GM23248 (cell line): ENCODE measurements at regions not wholly inside any gene's neighbourhood (a gene's known extent, or its start where the extent isn't known, plus 50 kb on each side); places are given as distances from the start of the nearest gene placed in this dataset.

Experiments used
- DNase-seq: peaks from one replicate; pipeline ENCODE4 v3.0.0-alpha.2; 2015
- H2AFZ ChIP-seq: fragments of 200-600 bp; sonication (generic); 2 replicates; pipeline ENCODE4 v1.6.1; 2016; ENCODE audit warnings: antibody characterized with exemption
- H3F3A ChIP-seq: fragments of 200-600 bp; sonication (generic); 2 replicates; pipeline ENCODE4 v1.6.1; 2016; ENCODE audit warnings: mild to moderate bottlenecking, antibody characterized with exemption, mixed run types; ENCODE audit not compliant: insufficient read depth
- H3K27ac ChIP-seq: fragments of 200-600 bp; sonication (generic); 2 replicates; pipeline ENCODE4 v1.5.1; 2016; ENCODE audit warnings: mild to moderate bottlenecking
- H3K27me3 ChIP-seq: fragments of 200-600 bp; sonication (generic); replicated peaks from 2 replicates; pipeline ENCODE4 v1.6.1; 2016; ENCODE audit warnings: mild to moderate bottlenecking; ENCODE audit not compliant: insufficient read depth
- H3K36me3 ChIP-seq: fragments of 200-600 bp; sonication (generic); 2 replicates; pipeline ENCODE4 v1.6.1; 2016; ENCODE audit warnings: low read depth, mild to moderate bottlenecking
- H3K4me1 ChIP-seq: fragments of 200-600 bp; sonication (generic); 2 replicates; pipeline ENCODE4 v1.6.1; 2016; ENCODE audit warnings: mild to moderate bottlenecking; ENCODE audit not compliant: insufficient read depth
- H3K4me2 ChIP-seq: fragments of 200-600 bp; sonication (generic); one replicate; pipeline ENCODE4 v1.6.1; 2016; ENCODE audit warnings: mild to moderate bottlenecking; ENCODE audit not compliant: unreplicated experiment
- H3K4me3 ChIP-seq: fragments of 200-600 bp; sonication (generic); 2 replicates; pipeline ENCODE4 v1.5.1; 2016; ENCODE audit warnings: mild to moderate bottlenecking
- H3K79me2 ChIP-seq: fragments of 200-600 bp; sonication (generic); 2 replicates; pipeline ENCODE4 v1.6.1; 2016; ENCODE audit warnings: mild to moderate bottlenecking; ENCODE audit not compliant: insufficient read depth
- H3K9ac ChIP-seq: fragments of 200-600 bp; sonication (generic); 2 replicates; pipeline ENCODE4 v1.6.1; 2016; ENCODE audit warnings: mild to moderate bottlenecking
- H3K9me2 ChIP-seq: fragments of 200-600 bp; sonication (generic); 2 replicates; pipeline ENCODE4 v1.6.1; 2016; ENCODE audit warnings: mixed run types, mild to moderate bottlenecking, moderate library complexity; ENCODE audit not compliant: insufficient read depth
- H3K9me3 ChIP-seq: fragments of 200-600 bp; sonication (generic); one replicate; pipeline ENCODE4 v1.6.1; 2017; ENCODE audit warnings: low read depth
- H4K20me1 ChIP-seq: fragments of 200-600 bp; sonication (generic); 2 replicates; pipeline ENCODE4 v1.6.0; 2016; ENCODE audit not compliant: insufficient read depth
- EZH2 ChIP-seq: fragments of 200-600 bp; sonication (generic); IDR thresholded peaks from 2 replicates; pipeline ENCODE4 v1.6.1; 2018; ENCODE audit warnings: antibody characterized with exemption, mild to moderate bottlenecking; ENCODE audit not compliant: insufficient read depth, poor library complexity, severe bottlenecking
- EZH2phosphoT487 ChIP-seq: fragments of 200-600 bp; sonication (generic); IDR thresholded peaks from 2 replicates; pipeline ENCODE4 v1.6.1; 2018; ENCODE audit warnings: antibody characterized with exemption, moderate library complexity, mild to moderate bottlenecking, low read depth; ENCODE audit not compliant: insufficient read depth
- WGBS, 2 experiments: methylation state at CpG; one replicate each; pipeline ENCODE4 v1.1.6; 2015 to 2017; ENCODE audit warnings: low lambda C conversion rate in 2 of 2, low coverage in 1 of 2; ENCODE audit errors: missing lambda C conversion rate in 2 of 2; 5-methylcytosine and 5-hydroxymethylcytosine counted together
- in situ Hi-C: fragments of 300-500 bp; cut with MboI; formaldehyde crosslinking; loops from 2 replicates; pipeline ENCODE4 v1.15.0; 2020

GRCh38 chr20:12179692-12180091 lies 262.0 kb downstream of the BTBD3 start:
- H4K20me1 ChIP-seq, result no peaks in the 10 kb centered on the region
- in situ Hi-C loops, result no loop called here
- no peak for DNase-seq
- H3K9me2 ChIP-seq, result 0 out of 2 replicates have a peak, but pooled peaks cover 4% of the 10 kb centered on the region
- no peaks in the 10 kb centered on the region for H3K79me2 ChIP-seq
- no peak overlapping the region for H3K4me2 ChIP-seq
- WGBS, 2 experiments, result 2 to 20% methylated on average over 1 of the region's 1 CpG
- H3K9ac ChIP-seq, result no peak overlapping the region
- TF ChIP-seq EZH2phosphoT487 (no peak), EZH2 (no peak)
- no peaks in the 10 kb centered on the region for H3K9me3 ChIP-seq
- H3K27ac ChIP-seq, result no peak overlapping the region
- no peak overlapping the region for H2AFZ ChIP-seq
- H3F3A ChIP-seq, result no peaks in the 10 kb centered on the region
- H3K27me3 ChIP-seq, result no peaks in the 10 kb centered on the region
- H3K36me3 ChIP-seq, result no peaks in the 10 kb centered on the region
- H3K4me1 ChIP-seq, result no peaks in the 10 kb centered on the region
- H3K4me3 ChIP-seq, result no peak overlapping the region

- H2AFZ ChIP-seq, result no peak overlapping the region
- H3K4me2 ChIP-seq, result no peak overlapping the region
- no peaks in the 10 kb centered on the region for H3K27me3 ChIP-seq
- H3K9me3 ChIP-seq, result no peaks in the 10 kb centered on the region
- H4K20me1 ChIP-seq, result no peaks in the 10 kb centered on the region
- no peak overlapping the region for H3K9ac ChIP-seq
- 0 out of 2 replicates have a peak, but pooled peaks cover 4% of the 10 kb centered on the region for H3K9me2 ChIP-seq
- no peaks in the 10 kb centered on the region for H3K36me3 ChIP-seq
- no peak for TF ChIP-seq EZH2phosphoT487
- DNase-seq, result no peak
- H3K79me2 ChIP-seq, result no peaks in the 10 kb centered on the region
- H3K4me3 ChIP-seq, result no peak overlapping the region
- no peaks in the 10 kb centered on the region for H3F3A ChIP-seq
- H3K4me1 ChIP-seq, result no peaks in the 10 kb centered on the region
- no peak overlapping the region for H3K27ac ChIP-seq
- WGBS, 2 experiments, result 6% methylated on average over 5 of the region's 5 CpGs
- in situ Hi-C loops, result no loop called here
Observed at GRCh38 chr20:12180107-12180661, 262.5 kb downstream of the BTBD3 start.

- H3K9ac ChIP-seq, result no peak overlapping the region
- H3K4me1 ChIP-seq, result no peaks in the 10 kb centered on the region
- no peaks in the 10 kb centered on the region for H3K9me2 ChIP-seq
- no peak overlapping the region for H2AFZ ChIP-seq
- no peak overlapping the region for H3K4me3 ChIP-seq
- DNase-seq, result no peak
- in situ Hi-C loops, result no loop called here
- no peaks in the 10 kb centered on the region for H3K79me2 ChIP-seq
- H4K20me1 ChIP-seq, result no peaks in the 10 kb centered on the region
- H3K4me2 ChIP-seq, result no peak overlapping the region
- H3F3A ChIP-seq, result no peaks in the 10 kb centered on the region
- TF ChIP-seq EZH2 (no peak), EZH2phosphoT487 (no peak)
- no peaks in the 10 kb centered on the region for H3K36me3 ChIP-seq
- no peak overlapping the region for H3K27ac ChIP-seq
- no peaks in the 10 kb centered on the region for H3K27me3 ChIP-seq
- no peaks in the 10 kb centered on the region for H3K9me3 ChIP-seq
Observed at GRCh38 chr20:12198281-12198680, 280.6 kb downstream of the BTBD3 start.

- H3F3A ChIP-seq, result no peaks in the 10 kb centered on the region
- no peaks in the 10 kb centered on the region for H3K36me3 ChIP-seq
- no peak overlapping the region for H3K4me3 ChIP-seq
- no peaks in the 10 kb centered on the region for H3K9me3 ChIP-seq
- WGBS, 2 experiments, result 20% methylated on average over 5 of the region's 5 CpGs
- H3K4me2 ChIP-seq, result no peak overlapping the region
- no peaks in the 10 kb centered on the region for H3K4me1 ChIP-seq
- no peaks in the 10 kb centered on the region for H3K9me2 ChIP-seq
- no peak for DNase-seq
- no peaks in the 10 kb centered on the region for H3K79me2 ChIP-seq
- H3K27me3 ChIP-seq, result no peaks in the 10 kb centered on the region
- TF ChIP-seq EZH2 (no peak), EZH2phosphoT487 (no peak)
- H3K9ac ChIP-seq, result no peak overlapping the region
- no peak overlapping the region for H2AFZ ChIP-seq
- in situ Hi-C loops, result no loop called here
- H3K27ac ChIP-seq, result no peak overlapping the region
- H4K20me1 ChIP-seq, result no peaks in the 10 kb centered on the region
Observed at GRCh38 chr20:12199703-12200102, 282.0 kb downstream of the BTBD3 start.
